HCT116 (cell line): ENCODE measurements at regions not wholly inside any gene's neighbourhood (a gene's known extent, or its start where the extent isn't known, plus 50 kb on each side); places are given as distances from the start of the nearest gene placed in this dataset.

ENCODE experiments used
- CTCF ChIP-seq, 3 experiments: fragments of 200-600 bp in 1 of 3; sonication (generic) in 1 of 3; IDR thresholded peaks in 2 of 3; conservative IDR thresholded peaks in 1 of 3; 2 replicates each; pipeline ENCODE4 v1.5.1; 2012 to 2017; ENCODE audit warnings: low read depth in 2 of 3, low read length in 2 of 3, antibody characterized with exemption in 1 of 3, borderline replicate concordance in 1 of 3, control low read depth in 1 of 3, mild to moderate bottlenecking in 1 of 3, mixed read lengths in 1 of 3, mixed run types in 1 of 3, moderate library complexity in 1 of 3; ENCODE audit not compliant: insufficient read depth in 1 of 3
- EGR1 ChIP-seq: IDR thresholded peaks from 2 replicates; pipeline ENCODE4 v1.6.1; 2012; ENCODE audit warnings: low read depth
- EZH2 ChIP-seq: fragments of 200-600 bp; sonication (generic); IDR thresholded peaks from 2 replicates; pipeline ENCODE4 v1.6.1; 2017; ENCODE audit warnings: antibody characterized with exemption, mixed run types
- POLR2A ChIP-seq: IDR thresholded peaks from 2 replicates; pipeline ENCODE4 v1.7.0; 2011; ENCODE audit warnings: borderline replicate concordance; ENCODE audit not compliant: insufficient read depth, insufficient read length; ENCODE audit errors: extremely low read depth
- POLR2AphosphoS5 ChIP-seq: IDR thresholded peaks from 2 replicates; pipeline ENCODE4 v1.6.1; 2011; ENCODE audit warnings: mild to moderate bottlenecking, low read depth, low read length, moderate library complexity
- YY1 ChIP-seq: IDR thresholded peaks from 2 replicates; pipeline ENCODE4 v1.6.1; 2011; ENCODE audit warnings: low read length, low read depth, moderate library complexity, mild to moderate bottlenecking; ENCODE audit not compliant: insufficient replicate concordance; ENCODE audit errors: extremely low read depth

GRCh38 chr12:87280356-87280755 lies 748.8 kb downstream of the C12orf50 start:
- TF ChIP-seq EGR1 = no peak
- no peak for TF ChIP-seq CTCF (IDR thresholded peaks at IDR 0.05 in 2 of 3, conservative IDR thresholded peaks at IDR 0.05 in 1 of 3; ENCODE audit: borderline replicate concordance in 1 of 3, insufficient read depth in 1 of 3, low read depth in 2 of 3, low read length in 2 of 3)
- no peak for TF ChIP-seq YY1
- TF ChIP-seq POLR2A = no peak
- TF ChIP-seq POLR2AphosphoS5 = no peak
- no peak for TF ChIP-seq EZH2
